ACC112 (cell line): ENCODE measurements at regions not wholly inside any gene's neighbourhood (a gene's known extent, or its start where the extent isn't known, plus 50 kb on each side); places are given as distances from the start of the nearest gene placed in this dataset.
A peak's percentile ranks its signal among the peaks of the same experiment; 100 is the strongest.

ENCODE experiments used
- H2AFZ ChIP-seq: fragments of 200-600 bp; sonication (generic); one replicate; pipeline ENCODE4 v1.6.0; 2017; ENCODE audit warnings: antibody characterized with exemption, low read length; ENCODE audit not compliant: unreplicated experiment
- H3K27ac ChIP-seq: fragments of 200-600 bp; sonication (generic); 2 replicates; pipeline ENCODE4 v1.5.1; 2014; ENCODE audit warnings: low read depth, mild to moderate bottlenecking, antibody characterized with exemption, low read length, moderate library complexity
- H3K27me3 ChIP-seq: fragments of 200-600 bp; sonication (generic); 2 replicates; pipeline ENCODE4 v1.6.1; 2014; ENCODE audit warnings: mild to moderate bottlenecking, antibody characterized with exemption, low read length, moderate library complexity, mixed read lengths; ENCODE audit not compliant: insufficient read depth
- H3K36me3 ChIP-seq: fragments of 200-600 bp; sonication (generic); 2 replicates; pipeline ENCODE4 v1.6.1; 2016; ENCODE audit warnings: mild to moderate bottlenecking, antibody characterized with exemption, low read length, moderate library complexity, mixed read lengths; ENCODE audit not compliant: insufficient read depth
- H3K4me1 ChIP-seq: fragments of 200-600 bp; sonication (generic); one replicate; pipeline ENCODE4 v1.6.1; 2016; ENCODE audit warnings: low read length, mixed read lengths; ENCODE audit not compliant: insufficient read depth, unreplicated experiment, control insufficient read depth
- H3K4me3 ChIP-seq: fragments of 200-600 bp; sonication (generic); 2 replicates; pipeline ENCODE4 v1.5.1; 2014; ENCODE audit warnings: mild to moderate bottlenecking, low read depth, low read length
- H3K79me2 ChIP-seq: fragments of 200-600 bp; sonication (generic); one replicate; pipeline ENCODE4 v1.6.0; 2016; ENCODE audit warnings: low read length; ENCODE audit not compliant: control insufficient read depth, unreplicated experiment, insufficient read depth

DNA sequence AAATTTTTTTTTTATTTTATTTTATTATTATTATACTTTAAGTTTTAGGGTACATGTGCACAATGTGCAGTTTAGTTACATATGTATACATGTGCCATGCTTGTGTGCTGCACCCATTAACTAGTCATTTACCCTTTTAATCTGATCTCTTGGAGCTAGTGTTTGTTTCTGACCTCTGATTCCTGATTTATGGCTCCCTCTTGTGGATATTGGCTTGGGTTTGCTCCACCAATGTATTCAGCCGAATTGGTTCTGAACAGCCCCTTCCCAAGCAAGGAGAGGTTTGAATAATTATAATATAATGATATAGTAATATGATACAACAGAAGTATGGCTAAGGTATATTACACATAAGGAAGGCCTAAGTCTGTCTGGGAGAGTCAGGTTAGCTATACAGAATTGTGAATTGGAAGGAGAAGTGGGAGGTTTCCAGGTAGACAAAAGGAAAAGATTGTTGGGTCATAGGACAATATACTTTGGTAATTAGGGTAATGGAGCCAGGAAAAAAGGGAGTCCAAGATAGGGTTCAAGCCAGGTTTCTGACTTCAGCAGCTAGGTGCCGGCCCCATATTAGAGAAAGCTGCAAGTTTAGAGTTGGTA is 53.1 kb upstream of the HMCN1 start:
- H3K27me3 ChIP-seq: no peaks in the 10 kb centered on the region
- H2AFZ ChIP-seq: no peak overlapping the region
- no peaks in the 10 kb centered on the region for H3K4me1 ChIP-seq
- H3K4me3 ChIP-seq: no peak overlapping the region
- no peak overlapping the region for H3K27ac ChIP-seq
- H3K79me2 ChIP-seq: no peaks in the 10 kb centered on the region
- no peaks in the 10 kb centered on the region for H3K36me3 ChIP-seq

DNA sequence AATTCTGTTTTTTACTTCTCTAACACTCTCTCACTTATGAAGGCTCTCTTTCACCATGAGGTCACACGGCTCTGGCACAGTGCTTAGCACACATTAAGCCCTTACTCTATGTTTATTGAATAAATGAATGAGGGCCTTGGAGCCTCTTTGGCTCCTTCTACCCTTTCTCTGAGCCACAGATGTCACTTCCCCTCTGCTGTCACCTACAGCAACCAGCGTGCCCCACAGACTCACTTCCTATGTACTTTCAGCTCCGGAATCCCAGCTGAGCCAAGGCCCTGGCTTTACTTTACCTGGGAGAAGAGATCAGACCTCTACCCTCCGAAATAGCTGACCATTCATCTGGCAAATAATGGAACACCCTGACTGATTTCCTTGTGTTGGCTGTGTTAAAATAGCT is 53.7 kb upstream of the HMCN1 start:
- no peak overlapping the region for H2AFZ ChIP-seq
- H3K36me3 ChIP-seq: no peaks in the 10 kb centered on the region
- H3K4me1 ChIP-seq: no peaks in the 10 kb centered on the region
- H3K4me3 ChIP-seq: no peak overlapping the region
- H3K79me2 ChIP-seq: no peaks in the 10 kb centered on the region
- no peaks in the 10 kb centered on the region for H3K27me3 ChIP-seq
- no peak overlapping the region for H3K27ac ChIP-seq

DNA sequence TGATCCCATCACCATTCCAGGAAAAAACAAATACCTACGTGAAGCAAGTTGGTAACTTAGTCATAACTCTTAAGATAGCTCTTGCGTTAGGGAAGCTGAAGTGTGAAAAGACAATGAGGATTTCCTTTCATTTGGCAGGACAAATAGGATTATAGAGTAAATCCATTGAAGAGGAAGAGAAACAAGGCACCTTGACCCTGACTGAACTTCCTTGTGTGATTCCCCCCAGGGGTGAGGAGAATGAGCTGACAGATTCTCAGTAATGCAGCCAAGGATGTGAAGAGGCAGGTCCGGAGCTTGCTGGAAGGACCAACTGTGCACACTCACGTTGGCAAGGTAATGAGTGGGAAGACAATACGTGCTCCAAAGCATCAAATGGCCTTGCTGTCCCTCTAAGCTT is 55.0 kb upstream of the HMCN1 start:
- no peaks in the 10 kb centered on the region for H3K79me2 ChIP-seq
- H3K27me3 ChIP-seq: no peaks in the 10 kb centered on the region
- H3K36me3 ChIP-seq: no peaks in the 10 kb centered on the region
- no peak overlapping the region for H3K27ac ChIP-seq
- no peak overlapping the region for H3K4me3 ChIP-seq
- no peaks in the 10 kb centered on the region for H3K4me1 ChIP-seq
- no peak overlapping the region for H2AFZ ChIP-seq

DNA sequence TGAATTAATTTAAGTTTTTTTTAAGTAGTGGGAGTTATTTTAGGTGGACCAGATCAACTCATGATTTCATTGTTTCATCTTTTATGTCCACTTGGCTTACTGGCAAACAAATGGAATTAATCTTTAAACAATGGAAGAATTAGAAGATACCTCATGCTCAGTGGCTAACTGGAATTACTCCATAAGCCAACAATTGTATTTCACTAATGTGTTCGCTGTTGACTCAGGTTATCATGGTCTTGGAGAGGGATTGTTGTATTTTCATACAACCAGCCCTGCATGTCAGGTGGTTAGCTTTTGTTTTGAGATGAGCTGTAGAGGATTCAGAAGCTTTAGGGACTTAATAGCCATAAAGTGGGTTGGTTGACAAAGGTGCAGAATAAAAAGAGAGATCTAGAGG is 57.2 kb upstream of the HMCN1 start:
- Histone ChIP-seq H3K4me1 (no peaks in the 10 kb centered on the region), H3K4me3 (no peak overlapping the region), H3K27me3 (no peaks in the 10 kb centered on the region), H3K79me2 (no peaks in the 10 kb centered on the region), H2AFZ (no peak overlapping the region), H3K36me3 (no peaks in the 10 kb centered on the region), H3K27ac (no peak overlapping the region)

DNA sequence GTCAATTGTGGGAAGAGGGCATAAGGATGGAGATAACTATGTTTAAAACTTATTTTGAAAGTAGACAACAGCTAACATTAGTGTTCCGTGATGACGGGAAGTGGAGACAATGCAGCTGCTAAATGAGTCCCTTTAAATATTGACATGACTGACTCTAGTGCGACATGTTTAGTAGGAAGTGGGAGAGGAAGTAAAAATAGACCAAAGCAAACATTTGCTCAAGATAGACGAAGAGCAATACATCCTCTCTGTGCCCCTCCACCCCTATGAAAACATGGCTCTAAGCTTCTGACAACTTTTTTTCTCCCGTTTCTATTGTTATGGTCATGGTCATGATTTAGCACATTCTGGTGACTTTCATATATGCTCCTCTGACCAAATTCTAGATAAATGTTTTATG is 60.0 kb upstream of the HMCN1 start:
- Histone ChIP-seq H3K4me3 (no peak overlapping the region), H2AFZ (no peak overlapping the region), H3K36me3 (no peaks in the 10 kb centered on the region), H3K27me3 (no peaks in the 10 kb centered on the region), H3K27ac (no peak overlapping the region), H3K79me2 (no peaks in the 10 kb centered on the region), H3K4me1 (no peaks in the 10 kb centered on the region)

DNA sequence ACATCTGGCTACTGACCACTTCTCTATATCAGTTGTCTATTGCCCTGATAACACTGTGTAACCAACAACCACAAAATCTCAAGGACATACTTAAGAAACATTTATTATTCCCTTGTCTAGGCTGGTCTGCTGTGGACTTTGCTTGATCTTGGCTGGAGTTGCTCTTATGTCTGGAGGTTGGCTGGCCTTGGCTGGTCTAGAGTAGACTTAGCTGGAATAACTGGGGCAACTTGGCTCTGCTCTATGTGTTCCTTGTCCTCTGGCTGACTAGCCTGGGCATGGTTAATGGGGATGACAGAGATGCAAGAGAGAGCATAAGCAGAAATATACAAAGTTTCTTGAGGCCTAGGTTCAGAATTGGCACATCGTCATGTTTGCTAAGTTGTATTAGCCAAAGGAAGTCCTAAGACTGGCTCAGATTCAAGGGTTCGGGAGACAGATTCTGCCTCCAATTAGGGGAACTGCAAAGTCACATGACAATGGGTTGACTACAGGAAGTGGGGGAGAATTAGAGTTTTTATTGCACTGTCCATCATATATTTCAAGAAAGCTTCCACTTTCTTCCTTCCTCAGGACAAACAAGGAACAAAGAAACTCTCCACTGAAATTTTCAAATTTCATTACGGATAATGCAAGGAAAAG is 61.4 kb upstream of the HMCN1 start:
- Histone ChIP-seq H3K27ac (no peak overlapping the region), H3K4me1 (no peaks in the 10 kb centered on the region), H3K36me3 (no peaks in the 10 kb centered on the region), H3K79me2 (no peaks in the 10 kb centered on the region), H3K4me3 (no peak overlapping the region), H2AFZ (no peak overlapping the region), H3K27me3 (no peaks in the 10 kb centered on the region)

DNA sequence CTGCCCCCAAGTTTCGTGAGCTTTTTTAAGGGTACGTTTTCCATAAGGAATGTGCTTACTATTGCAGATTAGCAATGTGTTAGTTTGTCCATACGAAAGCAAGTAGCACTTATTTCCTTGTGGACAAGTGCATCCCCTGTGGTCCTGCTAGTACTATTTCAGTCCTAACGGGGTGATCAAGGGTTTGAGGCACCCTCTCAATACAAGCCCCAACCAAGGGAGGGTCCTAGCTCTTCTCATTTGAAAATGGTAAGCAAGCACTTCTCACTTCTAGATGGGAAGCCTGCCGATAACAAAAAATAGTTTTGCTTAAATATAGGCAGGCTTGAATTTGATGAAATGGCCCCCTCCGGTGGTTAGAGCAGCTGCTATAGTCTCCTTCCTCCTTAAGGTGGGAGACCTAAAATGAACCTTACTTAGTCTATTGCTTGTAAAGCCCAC is 64.0 kb upstream of the HMCN1 start:
- no peak overlapping the region for H3K4me3 ChIP-seq
- no peaks in the 10 kb centered on the region for H3K27me3 ChIP-seq
- no peaks in the 10 kb centered on the region for H3K4me1 ChIP-seq
- peak overlapping the region; percentile 40 for H2AFZ ChIP-seq
- H3K79me2 ChIP-seq: no peaks in the 10 kb centered on the region
- H3K27ac ChIP-seq: no peak overlapping the region
- H3K36me3 ChIP-seq: no peaks in the 10 kb centered on the region

DNA sequence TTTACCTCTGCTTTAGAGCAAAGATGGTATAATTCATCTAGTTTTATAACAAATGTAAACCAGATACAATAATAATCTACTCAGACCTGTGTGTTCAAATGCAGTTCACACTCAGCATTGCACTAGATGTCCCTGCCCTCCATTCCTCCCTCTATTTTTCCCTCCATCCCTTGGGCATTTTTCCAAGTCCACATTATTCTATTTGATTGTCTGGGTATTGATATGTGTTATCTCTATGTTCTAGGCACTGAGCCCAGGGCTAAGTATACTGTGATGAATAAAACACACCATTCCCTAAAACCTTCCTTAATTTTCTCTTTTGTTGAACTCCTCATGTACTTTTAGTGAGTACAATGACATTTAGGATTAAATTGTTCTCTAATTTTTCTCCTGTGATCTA is 66.2 kb upstream of the HMCN1 start:
- no peaks in the 10 kb centered on the region for H3K36me3 ChIP-seq
- no peaks in the 10 kb centered on the region for H3K27me3 ChIP-seq
- no peaks in the 10 kb centered on the region for H3K4me1 ChIP-seq
- no peaks in the 10 kb centered on the region for H3K79me2 ChIP-seq
- no peak overlapping the region for H3K27ac ChIP-seq
- no peak overlapping the region for H3K4me3 ChIP-seq
- no peak overlapping the region for H2AFZ ChIP-seq

DNA sequence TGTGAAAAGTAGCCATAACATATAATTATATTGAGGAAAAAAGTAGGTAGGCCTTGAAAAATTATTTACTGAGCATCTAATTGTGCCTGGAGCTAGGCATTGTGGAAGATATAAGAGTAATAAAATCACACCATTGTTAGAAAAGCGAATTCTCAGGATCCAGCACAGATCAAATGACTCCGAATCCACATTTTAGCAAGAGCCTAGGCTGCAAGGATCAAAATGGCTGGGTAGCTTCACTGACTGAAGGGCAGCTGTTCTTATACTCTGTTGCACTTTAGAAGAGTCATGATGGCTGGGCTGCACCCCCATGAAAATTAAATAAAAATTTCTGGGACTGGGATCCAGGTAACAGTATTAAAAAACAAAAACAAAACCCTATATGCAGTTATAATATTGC is 67.6 kb upstream of the HMCN1 start:
- Histone ChIP-seq H3K4me3 (no peak overlapping the region), H3K36me3 (no peaks in the 10 kb centered on the region), H2AFZ (no peak overlapping the region), H3K79me2 (no peaks in the 10 kb centered on the region), H3K4me1 (no peaks in the 10 kb centered on the region), H3K27me3 (no peaks in the 10 kb centered on the region), H3K27ac (no peak overlapping the region)

DNA sequence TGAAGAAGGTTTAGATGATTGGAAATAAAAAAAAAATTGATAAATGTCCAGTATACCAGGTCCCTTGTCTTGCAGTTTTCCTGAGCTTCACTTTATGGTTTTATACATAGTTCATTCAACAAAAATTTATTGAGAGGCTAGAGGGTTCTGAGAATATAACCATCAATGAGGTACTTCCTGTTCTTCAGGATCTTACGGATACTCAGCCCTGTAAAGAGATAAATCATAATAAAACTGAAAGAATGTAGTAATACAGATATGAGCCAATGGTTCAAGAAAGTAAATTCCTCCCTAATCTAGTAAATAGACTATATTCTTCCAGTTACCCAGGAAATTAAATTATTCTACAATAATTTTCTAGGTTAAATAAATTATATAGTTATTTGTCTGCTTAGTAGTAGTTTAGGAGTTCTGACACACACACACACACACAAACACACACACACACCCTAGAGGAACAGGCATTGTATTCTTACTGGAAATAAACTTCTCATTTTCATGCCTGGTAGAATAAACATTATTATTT is 70.4 kb upstream of the HMCN1 start:
- H2AFZ ChIP-seq: no peak overlapping the region
- no peak overlapping the region for H3K4me3 ChIP-seq
- no peaks in the 10 kb centered on the region for H3K27me3 ChIP-seq
- no peak overlapping the region for H3K27ac ChIP-seq
- H3K79me2 ChIP-seq: no peaks in the 10 kb centered on the region
- no peaks in the 10 kb centered on the region for H3K4me1 ChIP-seq
- no peaks in the 10 kb centered on the region for H3K36me3 ChIP-seq

DNA sequence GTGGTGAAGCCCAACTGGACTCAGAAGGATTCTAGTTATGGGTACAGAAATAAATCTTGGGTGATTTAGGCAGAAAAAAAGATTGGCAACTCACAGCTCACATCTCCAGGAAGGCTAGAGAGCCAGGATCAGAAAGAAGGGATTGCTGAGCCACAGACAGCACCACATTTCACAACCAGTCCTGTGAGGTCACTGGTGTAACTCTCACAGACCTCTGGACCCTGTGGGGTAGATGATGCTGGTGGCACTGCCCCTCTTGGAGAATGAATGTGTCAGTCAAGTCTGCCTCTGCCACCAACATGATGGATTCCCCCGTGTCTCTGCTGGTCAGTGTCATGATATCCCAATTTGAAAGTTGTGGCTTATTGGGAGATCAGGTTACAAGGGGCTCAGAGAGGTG is 70.9 kb upstream of the HMCN1 start:
- H3K4me3 ChIP-seq: no peak overlapping the region
- no peaks in the 10 kb centered on the region for H3K4me1 ChIP-seq
- no peaks in the 10 kb centered on the region for H3K79me2 ChIP-seq
- H3K27ac ChIP-seq: no peak overlapping the region
- H3K27me3 ChIP-seq: no peaks in the 10 kb centered on the region
- H2AFZ ChIP-seq: no peak overlapping the region
- no peaks in the 10 kb centered on the region for H3K36me3 ChIP-seq
